ENCODE measurements at regions not wholly inside any gene's neighbourhood (a gene's known extent, or its start where the extent isn't known, plus 50 kb on each side); places are given as distances from the start of the nearest gene placed in this dataset.

GRCh38 chr12:92369056-92369455, 223.4 kb upstream of the BTG1 start:
- no peak for TF ChIP-seq CTCF (conservative IDR thresholded peaks at IDR 0.05; ENCODE audit: low read depth, low read length)
- DNase-seq (ENCODE audit: low read depth), result no peak
- no peak overlapping the region for H3K4me3 ChIP-seq (ENCODE audit: low read depth, low read length)

- no peak for DNase-seq (ENCODE audit: low read depth)
- TF ChIP-seq CTCF (conservative IDR thresholded peaks at IDR 0.05; ENCODE audit: low read depth, low read length), result no peak
- no peak overlapping the region for H3K4me3 ChIP-seq (ENCODE audit: low read depth, low read length)
Observed at GRCh38 chr12:92365836-92366235, 220.2 kb upstream of the BTG1 start.

- no peak overlapping the region for H3K4me3 ChIP-seq (ENCODE audit: low read depth, low read length)
- TF ChIP-seq CTCF (conservative IDR thresholded peaks at IDR 0.05; ENCODE audit: low read depth, low read length), result no peak
- DNase-seq (ENCODE audit: low read depth), result no peak
Observed at GRCh38 chr12:92365333-92365732, 219.7 kb upstream of the BTG1 start.

- peak overlapping the region; percentile 34 for H3K4me3 ChIP-seq (ENCODE audit: low read depth, low read length)
- TF ChIP-seq CTCF (conservative IDR thresholded peaks at IDR 0.05; ENCODE audit: low read depth, low read length), result no peak
Observed at GRCh38 chr12:92363295-92364146, 217.9 kb upstream of the BTG1 start.

GRCh38 chr12:92362785-92363184, 217.1 kb upstream of the BTG1 start:
- H3K4me3 ChIP-seq (ENCODE audit: low read depth, low read length), result no peak overlapping the region
- no peak for TF ChIP-seq CTCF (conservative IDR thresholded peaks at IDR 0.05; ENCODE audit: low read depth, low read length)
- no peak for DNase-seq (ENCODE audit: low read depth)

More at GRCh38 chr12:92363295-92364146, 217.9 kb upstream of the BTG1 start:
- DNase-seq (ENCODE audit: low read depth), result peak; percentile 42

GRCh38 chr12:92362126-92362525, 216.5 kb upstream of the BTG1 start:
- H3K4me3 ChIP-seq (ENCODE audit: low read depth, low read length), result no peak overlapping the region
- no peak for TF ChIP-seq CTCF (conservative IDR thresholded peaks at IDR 0.05; ENCODE audit: low read depth, low read length)
- no peak for DNase-seq (ENCODE audit: low read depth)

- no peak overlapping the region for H3K4me3 ChIP-seq (ENCODE audit: low read depth, low read length)
- TF ChIP-seq CTCF (conservative IDR thresholded peaks at IDR 0.05; ENCODE audit: low read depth, low read length), result no peak
- peak; percentile 4 for DNase-seq (ENCODE audit: low read depth)
Observed at GRCh38 chr12:92360543-92360942, 214.9 kb upstream of the BTG1 start.
